ENCODE measurements at regions not wholly inside any gene's neighbourhood (a gene's known extent, or its start where the extent isn't known, plus 50 kb on each side); places are given as distances from the start of the nearest gene placed in this dataset.

GRCh38 chr12:84807249-84807648 lies 105.3 kb downstream of the SLC6A15 start:
- DNase-seq (no peak), ATAC-seq (no peak)
- intact Hi-C loops (cut with micrococcal nuclease), result no loop called here

GRCh38 chr12:84805474-84805858 lies 107.1 kb downstream of the SLC6A15 start:
- intact Hi-C loops (cut with micrococcal nuclease), result no loop called here
- DNase-seq, result no peak
- no peak for ATAC-seq

GRCh38 chr12:84804691-84805473 lies 107.7 kb downstream of the SLC6A15 start:
- no peak for ATAC-seq
- intact Hi-C loops (cut with micrococcal nuclease), result no loop called here

GRCh38 chr12:84803661-84804060 lies 108.9 kb downstream of the SLC6A15 start:
- intact Hi-C loops (cut with micrococcal nuclease), result no loop called here
- ATAC-seq, result no peak
- DNase-seq, result no peak

More at GRCh38 chr12:84804691-84805473, 107.7 kb downstream of the SLC6A15 start:
- no peak for DNase-seq

- ATAC-seq (no peak), DNase-seq (no peak)
- intact Hi-C loops (cut with micrococcal nuclease), result no loop called here
These were observed 110.4 kb downstream of the SLC6A15 start for GRCh38 chr12:84802161-84802560.

GRCh38 chr12:84793558-84794367 lies 118.8 kb downstream of the SLC6A15 start:
- DNase-seq (no peak), ATAC-seq (no peak)

GRCh38 chr12:84791444-84791843 lies 121.2 kb downstream of the SLC6A15 start:
- DNase-seq (no peak), ATAC-seq (no peak)
- intact Hi-C loops (cut with micrococcal nuclease), result no loop called here

More at GRCh38 chr12:84793558-84794367, 118.8 kb downstream of the SLC6A15 start:
- intact Hi-C loops (cut with micrococcal nuclease), result no loop called here

GRCh38 chr12:84789184-84789583 lies 123.4 kb downstream of the SLC6A15 start:
- intact Hi-C loops (cut with micrococcal nuclease), result no loop called here
- ATAC-seq (no peak), DNase-seq (no peak)

GRCh38 chr12:84787253-84787652 lies 125.3 kb downstream of the SLC6A15 start:
- ATAC-seq (no peak), DNase-seq (no peak)
- intact Hi-C loops (cut with micrococcal nuclease), result no loop called here

- no peak for ATAC-seq
- intact Hi-C loops (cut with micrococcal nuclease), result no loop called here
- no peak for DNase-seq
These were observed 126.0 kb downstream of the SLC6A15 start for GRCh38 chr12:84786622-84787021.

GRCh38 chr12:84785951-84786350 lies 126.6 kb downstream of the SLC6A15 start:
- ATAC-seq (no peak), DNase-seq (no peak)
- intact Hi-C loops (cut with micrococcal nuclease), result no loop called here

GRCh38 chr12:84785281-84785680 lies 127.3 kb downstream of the SLC6A15 start:
- DNase-seq (no peak), ATAC-seq (peak; percentile 43)
- intact Hi-C loops (cut with micrococcal nuclease), result no loop called here

GRCh38 chr12:84779169-84779568 lies 133.4 kb downstream of the SLC6A15 start:
- no peak for ATAC-seq
- intact Hi-C loops (cut with micrococcal nuclease), result no loop called here
- DNase-seq, result no peak

GRCh38 chr12:84772281-84772680 lies 140.3 kb downstream of the SLC6A15 start:
- DNase-seq (no peak), ATAC-seq (no peak)
- intact Hi-C loops (cut with micrococcal nuclease), result no loop called here

- DNase-seq (no peak), ATAC-seq (no peak)
- intact Hi-C loops (cut with micrococcal nuclease), result no loop called here
These were observed 145.5 kb downstream of the SLC6A15 start for GRCh38 chr12:84767079-84767478.

GRCh38 chr12:84766375-84766774 lies 146.2 kb downstream of the SLC6A15 start:
- DNase-seq (no peak), ATAC-seq (no peak)
- intact Hi-C loops (cut with micrococcal nuclease), result no loop called here

GRCh38 chr12:84764001-84764400 lies 148.6 kb downstream of the SLC6A15 start:
- intact Hi-C loops (cut with micrococcal nuclease), result no loop called here
- DNase-seq (no peak), ATAC-seq (no peak)

- DNase-seq (no peak), ATAC-seq (no peak)
- intact Hi-C loops (cut with micrococcal nuclease), result no loop called here
These were observed 149.5 kb downstream of the SLC6A15 start for GRCh38 chr12:84763107-84763506.

- ATAC-seq (no peak), DNase-seq (no peak)
- intact Hi-C loops (cut with micrococcal nuclease), result no loop called here
These were observed 152.3 kb downstream of the SLC6A15 start for GRCh38 chr12:84760091-84760865.

GRCh38 chr12:84757978-84758377 lies 154.6 kb downstream of the SLC6A15 start:
- DNase-seq, result no peak
- intact Hi-C loops (cut with micrococcal nuclease), result no loop called here
- ATAC-seq, result no peak

Measured in left ventricle myocardium superior (tissue), 1 donor.